ENCODE measurements at regions not wholly inside any gene's neighbourhood (a gene's known extent, or its start where the extent isn't known, plus 50 kb on each side); places are given as distances from the start of the nearest gene placed in this dataset.

GRCh38 chr13:99809496-99809895 is 162.1 kb downstream of the ZIC5 start:
- no peak for TF ChIP-seq EZH2phosphoT487 (IDR thresholded peaks at IDR 0.05; ENCODE audit: low read depth, severe bottlenecking, unreplicated experiment)
- TF ChIP-seq CTCF (IDR thresholded peaks at IDR 0.05; ENCODE audit: poor library complexity): no peak

All from hepatocyte (in vitro differentiated cells).